ENCODE measurements at regions not wholly inside any gene's neighbourhood (a gene's known extent, or its start where the extent isn't known, plus 50 kb on each side); places are given as distances from the start of the nearest gene placed in this dataset.

- no peaks in the 10 kb centered on the region for H3K4me1 ChIP-seq
- H3K27me3 ChIP-seq = no peaks in the 10 kb centered on the region
- no peak for ATAC-seq
- WGBS (ENCODE audit: insufficient coverage, low coverage, low lambda C conversion rate, missing lambda C conversion rate) = 77% methylated on average over 5 of the region's 5 CpGs
- intact Hi-C loops (cut with DNase I) = no loop called here
- no peak for DNase-seq
- TF ChIP-seq POLR2A (IDR thresholded peaks at IDR 0.05) = no peak
- TF ChIP-seq CTCF (IDR thresholded peaks at IDR 0.05) = no peak
- H3K4me3 ChIP-seq = no peak overlapping the region
- no peaks in the 10 kb centered on the region for H3K9me3 ChIP-seq
- H3K36me3 ChIP-seq = no peaks in the 10 kb centered on the region
- no peak overlapping the region for H3K27ac ChIP-seq
Observed at GRCh38 chr10:129046962-129047361, 420.1 kb upstream of the MGMT start.

GRCh38 chr10:129047600-129047999, 419.4 kb upstream of the MGMT start:
- Histone ChIP-seq H3K4me1 (no peaks in the 10 kb centered on the region), H3K9me3 (no peaks in the 10 kb centered on the region), H3K27me3 (no peaks in the 10 kb centered on the region), H3K27ac (no peak overlapping the region), H3K4me3 (no peak overlapping the region), H3K36me3 (no peaks in the 10 kb centered on the region)
- ATAC-seq (no peak), DNase-seq (no peak)
- intact Hi-C loops (cut with DNase I) = no loop called here
- no peak for TF ChIP-seq POLR2A (IDR thresholded peaks at IDR 0.05)
- WGBS (ENCODE audit: insufficient coverage, low coverage, low lambda C conversion rate, missing lambda C conversion rate) = 75% methylated on average over 3 of the region's 3 CpGs

GRCh38 chr10:129048513-129048912, 418.5 kb upstream of the MGMT start:
- H3K4me1 ChIP-seq = no peaks in the 10 kb centered on the region
- intact Hi-C loops (cut with DNase I) = no loop called here
- H3K36me3 ChIP-seq = no peaks in the 10 kb centered on the region
- H3K27me3 ChIP-seq = no peaks in the 10 kb centered on the region
- no peaks in the 10 kb centered on the region for H3K9me3 ChIP-seq
- H3K27ac ChIP-seq = no peak overlapping the region
- H3K4me3 ChIP-seq = no peak overlapping the region
- ATAC-seq = no peak
- DNase-seq = no peak
- TF ChIP-seq POLR2A (IDR thresholded peaks at IDR 0.05) = no peak
- TF ChIP-seq CTCF (IDR thresholded peaks at IDR 0.05) = no peak
- 76% methylated on average over 6 of the region's 12 CpGs for WGBS (ENCODE audit: insufficient coverage, low coverage, low lambda C conversion rate, missing lambda C conversion rate)

GRCh38 chr10:129049501-129049900, 417.5 kb upstream of the MGMT start:
- H3K4me1 ChIP-seq = no peaks in the 10 kb centered on the region
- no peak overlapping the region for H3K27ac ChIP-seq
- H3K27me3 ChIP-seq = no peaks in the 10 kb centered on the region
- DNase-seq = no peak
- TF ChIP-seq POLR2A (IDR thresholded peaks at IDR 0.05) (no peak), CTCF (IDR thresholded peaks at IDR 0.05) (no peak)
- no peak for ATAC-seq
- no peak overlapping the region for H3K4me3 ChIP-seq
- intact Hi-C loops (cut with DNase I) = no loop called here
- WGBS (ENCODE audit: insufficient coverage, low coverage, low lambda C conversion rate, missing lambda C conversion rate) = 78% methylated on average over 7 of the region's 7 CpGs
- H3K36me3 ChIP-seq = no peaks in the 10 kb centered on the region
- H3K9me3 ChIP-seq = no peaks in the 10 kb centered on the region

- no peaks in the 10 kb centered on the region for H3K4me1 ChIP-seq
- H3K4me3 ChIP-seq = no peak overlapping the region
- TF ChIP-seq POLR2A (IDR thresholded peaks at IDR 0.05) (no peak), CTCF (IDR thresholded peaks at IDR 0.05) (no peak)
- no peak overlapping the region for H3K27ac ChIP-seq
- DNase-seq (no peak), ATAC-seq (no peak)
- no peaks in the 10 kb centered on the region for H3K9me3 ChIP-seq
- no peaks in the 10 kb centered on the region for H3K27me3 ChIP-seq
- WGBS (ENCODE audit: insufficient coverage, low coverage, low lambda C conversion rate, missing lambda C conversion rate) = 78% methylated on average over 3 of the region's 9 CpGs
- intact Hi-C loops (cut with DNase I) = no loop called here
- no peaks in the 10 kb centered on the region for H3K36me3 ChIP-seq
Observed at GRCh38 chr10:129055225-129055624, 411.8 kb upstream of the MGMT start.
